Panc1 (cell line): ENCODE measurements at regions not wholly inside any gene's neighbourhood (a gene's known extent, or its start where the extent isn't known, plus 50 kb on each side); places are given as distances from the start of the nearest gene placed in this dataset.

ENCODE experiments used
- ATAC-seq: fragments of 200-7000 bp; cut with Tn5 transposase; 2 replicates; pipeline ENCODE4 v1.9.1; 2020; ENCODE audit warnings: mild to moderate bottlenecking, moderate library complexity
- BruUV-seq: library from RNA; stranded (reverse); fragments of 400-500 nt; replicated peaks from 2 replicates; lab custom pipeline; 2021; lab: Mats Ljungman, UMichigan
- CTCF ChIA-PET: fragments of 300-600 bp; sonication (Branson Sonifier 250); formaldehyde crosslinking; loops from one replicate; lab custom pipeline; 2022; ENCODE audit warnings: antibody characterized with exemption; lab: Charles Lee
- POLR2A ChIA-PET: fragments of 300-600 bp; sonication (Branson Sonifier 250); formaldehyde crosslinking; loops from one replicate; lab custom pipeline; 2022; ENCODE audit warnings: antibody characterized with exemption; lab: Charles Lee
- DNase-seq: peaks from one replicate; pipeline ENCODE4 v3.0.0-alpha.2; 2010; ENCODE audit warnings: low read depth, low spot score
- H3K27ac ChIP-seq: 2 replicates; pipeline ENCODE4 v1.5.1; 2011; ENCODE audit warnings: mild to moderate bottlenecking, low read length, inconsistent platforms
- H3K27me3 ChIP-seq: fragments of 200-500 bp; sonication (Bioruptor generic); 2 replicates; pipeline ENCODE4 v1.6.0; 2014; ENCODE audit warnings: low read length, inconsistent platforms; ENCODE audit not compliant: control insufficient read depth, insufficient read depth
- H3K36me3 ChIP-seq: fragments of 200-500 bp; sonication (Bioruptor generic); 2 replicates; pipeline ENCODE4 v1.5.1; 2014; ENCODE audit warnings: inconsistent platforms, mild to moderate bottlenecking, low read length, moderate library complexity; ENCODE audit not compliant: control insufficient read depth, insufficient read depth
- H3K4me1 ChIP-seq: 2 replicates; pipeline ENCODE4 v1.5.1; 2011; ENCODE audit warnings: inconsistent platforms, mild to moderate bottlenecking, low read length, moderate library complexity; ENCODE audit not compliant: control insufficient read depth, insufficient read depth
- H3K4me3 ChIP-seq, 2 experiments: 2 replicates each; pipeline ENCODE4 v1.5.1; 2011 to 2012; ENCODE audit warnings: low read depth in 2 of 2, low read length in 2 of 2, mild to moderate bottlenecking in 2 of 2, inconsistent platforms in 1 of 2, moderate library complexity in 1 of 2
- H3K9me3 ChIP-seq: fragments of 200-500 bp; sonication (Bioruptor generic); 2 replicates; pipeline ENCODE4 v1.5.1; 2014; ENCODE audit warnings: low read depth, mild to moderate bottlenecking, inconsistent platforms, low read length, moderate library complexity; ENCODE audit not compliant: control insufficient read depth, insufficient read depth
- CTCF ChIP-seq: fragments of 450-650 bp; IDR thresholded peaks from 2 replicates; pipeline ENCODE4 v1.5.1; 2017; ENCODE audit warnings: mild to moderate bottlenecking
- POLR2AphosphoS5 ChIP-seq: IDR thresholded peaks from 2 replicates; pipeline ENCODE4 v1.6.1; 2012; ENCODE audit warnings: mild to moderate bottlenecking, low read depth, low read length, moderate library complexity
- SIN3A ChIP-seq: IDR thresholded peaks from 2 replicates; pipeline ENCODE4 v1.6.1; 2012; ENCODE audit warnings: low read depth, mild to moderate bottlenecking, low read length, moderate library complexity, borderline replicate concordance; ENCODE audit not compliant: insufficient read depth
- TCF7L2 ChIP-seq: IDR thresholded peaks from 2 replicates; pipeline ENCODE4 v1.6.1; 2011; ENCODE audit warnings: mild to moderate bottlenecking, low read depth, low read length, inconsistent platforms
- in situ Hi-C: cut with HindIII; loops from 2 replicates; pipeline ENCODE4 v1.10.0; 2016; ENCODE audit warnings: low sequenced_read_pairs, low pct_unique_long_range_greater_than_20kb
- intact Hi-C: fragments of 100-400 bp; cut with micrococcal nuclease; formaldehyde crosslinking; loops from one replicate; pipeline ENCODE4 v1.10.0; 2022; ENCODE audit not compliant: unreplicated experiment
- TF ChIP-seq, protein P1 (sequence below), 2 experiments: IDR thresholded peaks; 2 replicates each; pipeline ENCODE4 v1.6.1; 2011 to 2012; ENCODE audit warnings: low read depth in 2 of 2, control low read depth in 1 of 2, low read length in 1 of 2, mild to moderate bottlenecking in 1 of 2, moderate library complexity in 1 of 2; ENCODE audit not compliant: insufficient read depth in 1 of 2

DNA sequence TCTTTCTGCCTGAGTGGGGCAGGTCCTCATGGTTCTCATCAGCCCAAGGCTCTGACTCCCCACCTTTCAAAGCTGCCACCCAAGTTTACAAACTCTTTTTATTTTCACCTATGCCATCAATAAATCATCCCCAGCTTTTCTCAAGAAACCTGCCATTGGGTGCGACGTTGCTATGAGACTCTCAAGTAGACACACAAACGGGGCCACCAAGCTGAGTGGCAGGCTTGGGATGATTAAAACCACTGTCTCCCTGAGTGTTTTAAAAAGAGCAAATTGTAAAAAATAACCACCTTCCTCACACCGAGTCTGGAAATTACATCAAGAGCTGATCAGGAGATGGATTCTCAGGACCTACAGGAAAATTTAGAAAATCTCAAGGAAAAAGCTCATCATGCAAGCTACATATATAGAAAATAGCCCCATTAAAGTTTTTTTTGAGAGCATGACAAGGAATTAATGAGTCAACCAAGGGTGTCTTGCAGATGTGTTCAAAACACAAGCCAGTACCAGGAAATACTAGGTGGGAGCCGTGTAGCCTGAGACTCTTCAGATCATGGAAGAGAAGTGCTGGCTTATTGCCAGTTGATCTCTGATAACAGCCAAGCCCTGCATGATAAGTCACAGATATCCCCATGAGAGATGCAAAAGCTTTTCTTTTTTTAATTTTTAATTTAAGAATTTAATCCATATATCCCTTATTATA is 158.4 kb upstream of the BACE2 start:
- POLR2A ChIA-PET, result no interaction called here
- Histone ChIP-seq H3K4me1 (no peaks in the 10 kb centered on the region), H3K4me3 (no peak overlapping the region), H3K27me3 (no peaks in the 10 kb centered on the region), H3K9me3 (no peaks in the 10 kb centered on the region), H3K27ac (no peak overlapping the region), H3K36me3 (no peaks in the 10 kb centered on the region)
- CTCF ChIA-PET, result no interaction called here
- ATAC-seq, result no peak
- intact Hi-C loops (no loop called here), in situ Hi-C loops (no loop called here)
- no peak for TF ChIP-seq SIN3A
- TF ChIP-seq TCF7L2, result no peak
- no peak for TF ChIP-seq CTCF
- no peak for TF ChIP-seq POLR2AphosphoS5
- TF ChIP-seq, protein P1, sequence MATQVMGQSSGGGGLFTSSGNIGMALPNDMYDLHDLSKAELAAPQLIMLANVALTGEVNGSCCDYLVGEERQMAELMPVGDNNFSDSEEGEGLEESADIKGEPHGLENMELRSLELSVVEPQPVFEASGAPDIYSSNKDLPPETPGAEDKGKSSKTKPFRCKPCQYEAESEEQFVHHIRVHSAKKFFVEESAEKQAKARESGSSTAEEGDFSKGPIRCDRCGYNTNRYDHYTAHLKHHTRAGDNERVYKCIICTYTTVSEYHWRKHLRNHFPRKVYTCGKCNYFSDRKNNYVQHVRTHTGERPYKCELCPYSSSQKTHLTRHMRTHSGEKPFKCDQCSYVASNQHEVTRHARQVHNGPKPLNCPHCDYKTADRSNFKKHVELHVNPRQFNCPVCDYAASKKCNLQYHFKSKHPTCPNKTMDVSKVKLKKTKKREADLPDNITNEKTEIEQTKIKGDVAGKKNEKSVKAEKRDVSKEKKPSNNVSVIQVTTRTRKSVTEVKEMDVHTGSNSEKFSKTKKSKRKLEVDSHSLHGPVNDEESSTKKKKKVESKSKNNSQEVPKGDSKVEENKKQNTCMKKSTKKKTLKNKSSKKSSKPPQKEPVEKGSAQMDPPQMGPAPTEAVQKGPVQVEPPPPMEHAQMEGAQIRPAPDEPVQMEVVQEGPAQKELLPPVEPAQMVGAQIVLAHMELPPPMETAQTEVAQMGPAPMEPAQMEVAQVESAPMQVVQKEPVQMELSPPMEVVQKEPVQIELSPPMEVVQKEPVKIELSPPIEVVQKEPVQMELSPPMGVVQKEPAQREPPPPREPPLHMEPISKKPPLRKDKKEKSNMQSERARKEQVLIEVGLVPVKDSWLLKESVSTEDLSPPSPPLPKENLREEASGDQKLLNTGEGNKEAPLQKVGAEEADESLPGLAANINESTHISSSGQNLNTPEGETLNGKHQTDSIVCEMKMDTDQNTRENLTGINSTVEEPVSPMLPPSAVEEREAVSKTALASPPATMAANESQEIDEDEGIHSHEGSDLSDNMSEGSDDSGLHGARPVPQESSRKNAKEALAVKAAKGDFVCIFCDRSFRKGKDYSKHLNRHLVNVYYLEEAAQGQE (IDR thresholded peaks at IDR 0.05; ENCODE audit: insufficient read depth in 1 of 2, low read depth in 2 of 2, low read length in 1 of 2), result no peak
- no peak for DNase-seq
- no TSS peak for BruUV-seq

GRCh38 chr21:41010101-41010435 is 157.9 kb upstream of the BACE2 start:
- Histone ChIP-seq H3K4me3 (no peak overlapping the region), H3K4me1 (no peaks in the 10 kb centered on the region), H3K36me3 (no peaks in the 10 kb centered on the region), H3K27me3 (no peaks in the 10 kb centered on the region), H3K9me3 (no peaks in the 10 kb centered on the region), H3K27ac (no peak overlapping the region)
- ChIA-PET POLR2A (no interaction called here), CTCF (no interaction called here)
- ATAC-seq, result no peak
- no peak for TF ChIP-seq CTCF
- TF ChIP-seq POLR2AphosphoS5, result no peak
- TF ChIP-seq TCF7L2, result no peak
- TF ChIP-seq, protein P1 (IDR thresholded peaks at IDR 0.05; ENCODE audit: insufficient read depth in 1 of 2, low read depth in 2 of 2, low read length in 1 of 2), result no peak
- TF ChIP-seq SIN3A, result no peak
- no TSS peak for BruUV-seq
- intact Hi-C loops (no loop called here), in situ Hi-C loops (no loop called here)
- DNase-seq, result no peak
